K562 (cell line): ENCODE measurements at regions not wholly inside any gene's neighbourhood (a gene's known extent, or its start where the extent isn't known, plus 50 kb on each side); places are given as distances from the start of the nearest gene placed in this dataset.

Experiments used
- ATAC-seq: fragments of 200-7000 bp; cut with Tn5 transposase; 3 replicates; pipeline ENCODE4 v1.9.1; 2020; ENCODE audit warnings: moderate library complexity
- BruUV-seq: library from RNA; stranded (reverse); fragments of 400-500 nt; replicated peaks from 2 replicates; lab custom pipeline; 2021; lab: Mats Ljungman, UMichigan
- CTCF ChIA-PET: fragments of 300-600 bp; formaldehyde crosslinking; extraction: SDS; loops from one replicate; lab custom pipeline; 2021; ENCODE audit warnings: low intra/inter-chr PET ratio; lab: Yijun Ruan, JAX
- POLR2A ChIA-PET: fragments of 300-600, 350-650 bp; sonication (Branson Sonifier 250); formaldehyde crosslinking; extraction: SDS; loops from one replicate; lab custom pipeline; 2021; ENCODE audit warnings: antibody characterized with exemption, inconsistent platforms; lab: Yijun Ruan, JAX
- DNase-seq, 4 experiments: peaks; one replicate each; pipeline versions ENCODE4 v3.0.0 to v3.0.0-alpha.2; 2011 to 2018; ENCODE audit warnings: low spot score in 3 of 4, mixed read lengths in 3 of 4; ENCODE audit errors: extremely low read depth in 1 of 4
- FAIRE-seq: peaks from 2 replicates; lab custom pipeline; 2011; peaks lifted over from hg19 to GRCh38; lab: Jason Lieb, UNC
- H2AFZ ChIP-seq: 2 replicates; pipeline ENCODE4 v1.6.0; 2011; ENCODE audit warnings: low read depth, low read length, control low read depth, inconsistent platforms
- H3K27ac ChIP-seq: fragments of 200-600 bp; 3 replicates; pipeline ENCODE4 v1.8.0; 2011; ENCODE audit warnings: low read depth, mild to moderate bottlenecking, control low read depth, inconsistent platforms, low read length, moderate library complexity, mixed read lengths; ENCODE audit errors: extremely low read depth
- H3K27me3 ChIP-seq, 2 experiments: fragments of 300-600 bp in 1 of 2; 2 replicates in 1 of 2; 3 replicates in 1 of 2; pipeline versions ENCODE4 v1.6.0 to v1.8.0; 2011; ENCODE audit warnings: inconsistent platforms in 2 of 2, low read length in 2 of 2, mild to moderate bottlenecking in 1 of 2, mixed read lengths in 1 of 2, moderate library complexity in 1 of 2; ENCODE audit not compliant: control insufficient read depth in 2 of 2, insufficient read depth in 2 of 2
- H3K36me3 ChIP-seq: fragments of 300-600 bp; 3 replicates; pipeline ENCODE4 v1.8.0; 2011; ENCODE audit warnings: mild to moderate bottlenecking, low read length, inconsistent platforms; ENCODE audit not compliant: control insufficient read depth, insufficient read depth
- H3K4me1 ChIP-seq, 2 experiments: fragments of 200-600 bp in 1 of 2; replicated peaks in 1 of 2; 2 replicates in 1 of 2; 3 replicates in 1 of 2; pipeline versions ENCODE4 v1.5.1 to v1.8.0; 2011; ENCODE audit warnings: inconsistent platforms in 2 of 2, low read length in 2 of 2, mild to moderate bottlenecking in 1 of 2, mixed read lengths in 1 of 2, moderate library complexity in 1 of 2; ENCODE audit not compliant: control insufficient read depth in 2 of 2, insufficient read depth in 2 of 2
- H3K4me2 ChIP-seq: 2 replicates; pipeline ENCODE4 v1.6.1; 2011; ENCODE audit warnings: low read length, control low read depth, inconsistent platforms, mixed read lengths; ENCODE audit not compliant: insufficient read depth
- H3K4me3 ChIP-seq: fragments of 200-600 bp; sonication (generic), shearing (Covaris generic); 2 replicates; pipeline ENCODE4 v1.5.1; 2016; ENCODE audit warnings: control low read depth, inconsistent platforms
- H3K79me2 ChIP-seq: fragments of 200-600 bp; 3 replicates; pipeline ENCODE4 v1.8.0; 2011; ENCODE audit warnings: low read length, inconsistent platforms; ENCODE audit not compliant: control insufficient read depth, insufficient read depth
- H3K9ac ChIP-seq, 2 experiments: 2 replicates each; pipeline versions ENCODE4 v1.6.0 to v1.6.1; 2011; ENCODE audit warnings: low read depth in 2 of 2, low read length in 2 of 2, control low read depth in 1 of 2, inconsistent platforms in 1 of 2, mild to moderate bottlenecking in 1 of 2, mixed read lengths in 1 of 2; ENCODE audit not compliant: insufficient read depth in 1 of 2
- H3K9me1 ChIP-seq: one replicate; pipeline ENCODE4 v1.6.0; 2011; ENCODE audit warnings: inconsistent platforms, mild to moderate bottlenecking, low read length, moderate library complexity; ENCODE audit not compliant: control insufficient read depth, insufficient read depth
- H3K9me3 ChIP-seq: replicated peaks from 2 replicates; pipeline ENCODE4 v1.5.1; 2011; ENCODE audit warnings: low read depth, low read length, inconsistent platforms; ENCODE audit not compliant: control insufficient read depth, insufficient read depth
- H4K20me1 ChIP-seq: replicated peaks from 2 replicates; pipeline ENCODE4 v1.6.1; 2011; ENCODE audit warnings: low read length, inconsistent platforms, mixed read lengths; ENCODE audit not compliant: control insufficient read depth, insufficient read depth
- CHCHD3 ChIP-seq: fragments of 250-450 bp; sonication (Bioruptor Pico); IDR thresholded peaks from 2 replicates; pipeline ENCODE4 v2.1.2; 2022; ENCODE audit warnings: mild to moderate bottlenecking
- HMBOX1 ChIP-seq: sonication (generic); IDR thresholded peaks from 2 replicates; pipeline ENCODE4 v1.6.1; 2016
- NFRKB ChIP-seq: fragments of 450-650 bp; IDR thresholded peaks from 2 replicates; pipeline ENCODE4 v1.6.1; 2016; ENCODE audit warnings: low read depth
- PCBP2 ChIP-seq: fragments of 200-400 bp; formaldehyde crosslinking; IDR thresholded peaks from 2 replicates; pipeline ENCODE4 v1.6.1; 2018; ENCODE audit warnings: low read length, low read depth, mild to moderate bottlenecking, moderate library complexity; ENCODE audit not compliant: poor library complexity, severe bottlenecking
- SAFB ChIP-seq: fragments of 200-400 bp; formaldehyde crosslinking; IDR thresholded peaks from 2 replicates; pipeline ENCODE4 v1.6.1; 2017; ENCODE audit warnings: low read depth, low read length, borderline replicate concordance
- SETDB1 ChIP-seq: IDR thresholded peaks from one replicate; pipeline ENCODE4 v1.6.1; 2012; ENCODE audit warnings: low read length, control low read depth, inconsistent platforms
- UBTF ChIP-seq, 2 experiments: IDR thresholded peaks; 2 replicates each; pipeline ENCODE4 v1.6.1; 2012; ENCODE audit warnings: improper control_type of control experiment in 2 of 2, low read depth in 2 of 2, low read length in 2 of 2, borderline replicate concordance in 1 of 2
- ZBTB5 ChIP-seq: fragments of 450-650 bp; IDR thresholded peaks from 2 replicates; pipeline ENCODE4 v1.6.1; 2017; ENCODE audit warnings: antibody characterized with exemption
- ZC3H11A ChIP-seq: IDR thresholded peaks from 2 replicates; pipeline ENCODE4 v1.6.1; 2012; ENCODE audit warnings: low read depth, low read length, improper control_type of control experiment
- ZFP91 ChIP-seq: sonication (generic); formaldehyde crosslinking; IDR thresholded peaks from 2 replicates; pipeline ENCODE4 v1.8.0; 2022; ENCODE audit warnings: mild to moderate bottlenecking, missing genetic modification reagents
- ZNF57 ChIP-seq: fragments of 450-650 bp; formaldehyde crosslinking; IDR thresholded peaks from 2 replicates; pipeline ENCODE4 v1.4.0; 2020; ENCODE audit warnings: mild to moderate bottlenecking, moderate library complexity
- in situ Hi-C: fragments of 300-500 bp; cut with MboI; formaldehyde crosslinking; loops from 4 replicates; pipeline ENCODE4 v1.15.0; 2018; ENCODE audit warnings: inconsistent platforms, mixed read lengths
- intact Hi-C: fragments of 100-400 bp; cut with micrococcal nuclease; formaldehyde crosslinking; loops from 2 replicates; pipeline ENCODE4 v1.14.2; 2022

- Histone ChIP-seq H3K79me2 (no peaks in the 10 kb centered on the region), H3K9ac (no peak overlapping the region), H3K4me1 (no peaks in the 10 kb centered on the region), H2AFZ (no peak overlapping the region), H3K27me3 (no peaks in the 10 kb centered on the region; a peak in 1 of 5 replicates), H3K4me3 (no peak overlapping the region), H4K20me1 (no peaks in the 10 kb centered on the region), H3K9me3 (no peaks in the 10 kb centered on the region), H3K36me3 (no peaks in the 10 kb centered on the region), H3K9me1 (no peaks in the 10 kb centered on the region), H3K4me2 (no peak overlapping the region), H3K27ac (no peak overlapping the region)
- in situ Hi-C loops, result no loop called here
- CTCF ChIA-PET, result no interaction called here
- POLR2A ChIA-PET, result no interaction called here
- intact Hi-C loops, result no loop called here
- no peak for DNase-seq
- no peak for ATAC-seq
- no peak for TF ChIP-seq PCBP2
- TF ChIP-seq CHCHD3 (CRISPR knock-in tag), result no peak
- no peak for TF ChIP-seq HMBOX1
- TF ChIP-seq ZBTB5, result no peak
- TF ChIP-seq ZC3H11A, result no peak
- TF ChIP-seq NFRKB, result no peak
- TF ChIP-seq SAFB, result no peak
- no peak for TF ChIP-seq ZFP91 (CRISPR knock-in tag)
- no peak for TF ChIP-seq ZNF57
- no peak for TF ChIP-seq UBTF (IDR thresholded peaks at IDR 0.05; ENCODE audit: borderline replicate concordance in 1 of 2, low read depth in 2 of 2, low read length in 2 of 2)
- no peak for TF ChIP-seq SETDB1
- FAIRE-seq, result no peak
- no TSS peak for BruUV-seq
These were observed 57.3 kb upstream of the TANK start for GRCh38 chr2:161102770-161103450.
